ENCODE measurements at regions not wholly inside any gene's neighbourhood (a gene's known extent, or its start where the extent isn't known, plus 50 kb on each side); places are given as distances from the start of the nearest gene placed in this dataset.

DNA sequence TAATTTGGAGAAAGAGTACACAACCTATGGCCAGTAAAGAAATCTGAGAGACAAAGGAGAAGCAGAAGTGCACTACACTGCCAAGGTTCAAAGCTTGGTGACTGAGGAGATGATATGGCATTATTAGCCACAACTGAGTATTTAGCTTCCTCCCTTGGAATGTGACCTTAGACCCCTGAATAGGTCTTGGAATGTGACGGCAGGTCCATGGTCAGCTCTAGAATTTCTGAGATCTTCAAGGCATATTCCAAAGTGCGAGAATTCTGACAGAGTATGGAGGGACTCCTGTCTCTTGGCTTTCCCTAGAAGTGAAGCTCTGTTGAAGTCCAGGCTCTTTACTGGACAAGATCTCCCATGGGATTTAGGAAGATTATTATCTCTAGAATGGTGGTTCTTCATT lies 130.0 kb upstream of the FN1 start:
- no peak for TF ChIP-seq EZH2 (IDR thresholded peaks at IDR 0.05; ENCODE audit: borderline replicate concordance, low read length)
- TF ChIP-seq, protein P1, sequence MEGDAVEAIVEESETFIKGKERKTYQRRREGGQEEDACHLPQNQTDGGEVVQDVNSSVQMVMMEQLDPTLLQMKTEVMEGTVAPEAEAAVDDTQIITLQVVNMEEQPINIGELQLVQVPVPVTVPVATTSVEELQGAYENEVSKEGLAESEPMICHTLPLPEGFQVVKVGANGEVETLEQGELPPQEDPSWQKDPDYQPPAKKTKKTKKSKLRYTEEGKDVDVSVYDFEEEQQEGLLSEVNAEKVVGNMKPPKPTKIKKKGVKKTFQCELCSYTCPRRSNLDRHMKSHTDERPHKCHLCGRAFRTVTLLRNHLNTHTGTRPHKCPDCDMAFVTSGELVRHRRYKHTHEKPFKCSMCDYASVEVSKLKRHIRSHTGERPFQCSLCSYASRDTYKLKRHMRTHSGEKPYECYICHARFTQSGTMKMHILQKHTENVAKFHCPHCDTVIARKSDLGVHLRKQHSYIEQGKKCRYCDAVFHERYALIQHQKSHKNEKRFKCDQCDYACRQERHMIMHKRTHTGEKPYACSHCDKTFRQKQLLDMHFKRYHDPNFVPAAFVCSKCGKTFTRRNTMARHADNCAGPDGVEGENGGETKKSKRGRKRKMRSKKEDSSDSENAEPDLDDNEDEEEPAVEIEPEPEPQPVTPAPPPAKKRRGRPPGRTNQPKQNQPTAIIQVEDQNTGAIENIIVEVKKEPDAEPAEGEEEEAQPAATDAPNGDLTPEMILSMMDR (IDR thresholded peaks at IDR 0.05; ENCODE audit: low read length) = no peak

DNA sequence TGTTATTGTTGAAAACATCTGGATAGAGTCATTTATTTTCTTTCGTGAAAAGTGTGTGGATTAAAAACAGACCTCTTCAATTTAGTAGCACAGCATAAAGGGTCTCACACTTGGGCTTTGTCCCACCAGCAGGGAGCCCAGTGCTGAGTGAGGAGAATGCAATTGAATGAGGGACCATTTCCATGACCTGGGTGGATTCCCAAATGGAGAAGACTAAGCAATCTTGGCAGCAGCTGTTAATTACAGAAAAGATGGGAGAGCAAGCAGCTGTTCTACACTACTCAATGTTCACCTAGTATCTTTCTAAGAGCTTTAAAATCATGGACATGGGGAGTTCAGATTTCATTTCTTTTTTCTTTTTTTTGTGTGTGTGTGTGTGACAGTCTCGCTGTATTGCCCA lies 121.8 kb upstream of the FN1 start:
- no peaks in the 10 kb centered on the region for H3K27me3 ChIP-seq (ENCODE audit: insufficient read depth, low read length)
- no peak overlapping the region for H3K4me2 ChIP-seq (ENCODE audit: low read length)
- H3K4me1 ChIP-seq (ENCODE audit: insufficient read depth, low read length, severe bottlenecking) = no peaks in the 10 kb centered on the region
- no peaks in the 10 kb centered on the region for H3K79me2 ChIP-seq (ENCODE audit: insufficient read depth, low read length)
- H2AFZ ChIP-seq (ENCODE audit: low read length) = no peak overlapping the region
- H4K20me1 ChIP-seq (ENCODE audit: insufficient read depth, low read length) = no peaks in the 10 kb centered on the region
- no peak overlapping the region for H3K4me3 ChIP-seq (ENCODE audit: low read depth, low read length, poor library complexity, severe bottlenecking)
- H3K9me3 ChIP-seq (ENCODE audit: low read length) = no peaks in the 10 kb centered on the region
- H3K9ac ChIP-seq (ENCODE audit: low read length) = no peak overlapping the region
- H3K36me3 ChIP-seq (ENCODE audit: insufficient read depth, low read length) = no peaks in the 10 kb centered on the region
- no peaks in the 10 kb centered on the region for H3F3A ChIP-seq (ENCODE audit: insufficient read depth, low read length)
- H3K9me2 ChIP-seq (ENCODE audit: low read depth, low read length) = no peaks in the 10 kb centered on the region
- no peak overlapping the region for H3K27ac ChIP-seq (ENCODE audit: low read depth, low read length, poor library complexity, severe bottlenecking)
- no peak for TF ChIP-seq EZH2 (IDR thresholded peaks at IDR 0.05; ENCODE audit: borderline replicate concordance, low read length)
- TF ChIP-seq, protein P1 (IDR thresholded peaks at IDR 0.05; ENCODE audit: low read length) = no peak

More for the DNA sequence above, 130.0 kb upstream of the FN1 start:
- H3K4me1 ChIP-seq (ENCODE audit: insufficient read depth, low read length, severe bottlenecking) = no peaks in the 10 kb centered on the region
- no peaks in the 10 kb centered on the region for H3K79me2 ChIP-seq (ENCODE audit: insufficient read depth, low read length)
- no peak overlapping the region for H2AFZ ChIP-seq (ENCODE audit: low read length)
- no peaks in the 10 kb centered on the region for H3K36me3 ChIP-seq (ENCODE audit: insufficient read depth, low read length)
- H3K27me3 ChIP-seq (ENCODE audit: insufficient read depth, low read length) = no peaks in the 10 kb centered on the region
- H3K9ac ChIP-seq (ENCODE audit: low read length) = no peak overlapping the region
- no peak overlapping the region for H3K4me2 ChIP-seq (ENCODE audit: low read length)
- no peaks in the 10 kb centered on the region for H3K9me2 ChIP-seq (ENCODE audit: low read depth, low read length)
- no peaks in the 10 kb centered on the region for H4K20me1 ChIP-seq (ENCODE audit: insufficient read depth, low read length)
- no peaks in the 10 kb centered on the region for H3F3A ChIP-seq (ENCODE audit: insufficient read depth, low read length)
- no peak overlapping the region for H3K27ac ChIP-seq (ENCODE audit: low read depth, low read length, poor library complexity, severe bottlenecking)
- H3K9me3 ChIP-seq (ENCODE audit: low read length) = no peaks in the 10 kb centered on the region
- H3K4me3 ChIP-seq (ENCODE audit: low read depth, low read length, poor library complexity, severe bottlenecking) = no peak overlapping the region

DNA sequence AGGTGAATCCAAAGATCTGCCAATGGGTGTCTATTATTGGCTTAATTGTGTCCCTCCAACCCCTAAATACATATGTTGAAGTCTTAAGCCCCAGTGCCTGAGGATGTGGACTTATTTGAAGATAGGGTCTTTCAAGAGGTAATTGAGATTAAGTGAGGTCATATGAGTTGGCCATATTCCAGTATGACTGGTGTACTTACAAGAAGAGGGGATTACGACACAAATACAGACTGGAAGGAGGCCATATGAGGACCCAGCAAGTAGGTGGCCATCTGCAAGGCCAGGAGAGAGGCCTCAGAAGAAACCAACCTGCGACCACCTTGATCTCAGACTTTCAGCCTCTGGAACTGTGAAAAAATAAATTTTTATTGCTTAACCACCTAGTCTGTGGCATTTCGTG lies 121.1 kb upstream of the FN1 start:
- H3F3A ChIP-seq (ENCODE audit: insufficient read depth, low read length) = no peaks in the 10 kb centered on the region
- H3K4me2 ChIP-seq (ENCODE audit: low read length) = no peak overlapping the region
- TF ChIP-seq, protein P1 (IDR thresholded peaks at IDR 0.05; ENCODE audit: low read length) = no peak
- TF ChIP-seq EZH2 (IDR thresholded peaks at IDR 0.05; ENCODE audit: borderline replicate concordance, low read length) = no peak
- H3K27me3 ChIP-seq (ENCODE audit: insufficient read depth, low read length) = no peaks in the 10 kb centered on the region
- H3K36me3 ChIP-seq (ENCODE audit: insufficient read depth, low read length) = no peaks in the 10 kb centered on the region
- no peaks in the 10 kb centered on the region for H4K20me1 ChIP-seq (ENCODE audit: insufficient read depth, low read length)
- no peaks in the 10 kb centered on the region for H3K79me2 ChIP-seq (ENCODE audit: insufficient read depth, low read length)
- H3K9me3 ChIP-seq (ENCODE audit: low read length) = no peaks in the 10 kb centered on the region
- H3K9me2 ChIP-seq (ENCODE audit: low read depth, low read length) = no peaks in the 10 kb centered on the region
- H3K9ac ChIP-seq (ENCODE audit: low read length) = no peak overlapping the region
- no peak overlapping the region for H3K4me3 ChIP-seq (ENCODE audit: low read depth, low read length, poor library complexity, severe bottlenecking)
- no peak overlapping the region for H3K27ac ChIP-seq (ENCODE audit: low read depth, low read length, poor library complexity, severe bottlenecking)
- no peak overlapping the region for H2AFZ ChIP-seq (ENCODE audit: low read length)
- H3K4me1 ChIP-seq (ENCODE audit: insufficient read depth, low read length, severe bottlenecking) = no peaks in the 10 kb centered on the region
